ENCODE measurements at regions not wholly inside any gene's neighbourhood (a gene's known extent, or its start where the extent isn't known, plus 50 kb on each side); places are given as distances from the start of the nearest gene placed in this dataset.

DNA sequence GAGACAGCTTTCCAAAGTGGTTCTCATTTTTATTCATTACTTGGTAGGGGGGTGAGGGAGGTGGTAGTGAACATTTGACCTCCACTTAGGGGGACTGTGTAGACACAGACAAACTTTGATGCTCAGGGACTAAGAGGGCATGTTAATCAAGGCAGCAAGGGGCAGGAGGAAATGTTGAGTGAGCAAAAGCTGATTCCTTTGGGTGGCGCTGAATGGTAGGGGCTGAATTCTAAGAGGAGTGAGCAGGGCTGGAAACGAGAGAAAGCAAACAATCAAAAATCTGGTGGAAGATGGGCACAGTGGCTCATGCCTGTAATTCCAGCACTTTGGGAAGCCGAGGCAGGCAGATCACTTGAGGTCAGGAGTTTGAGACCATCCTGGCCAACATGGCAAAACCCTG lies 164.8 kb upstream of the BDNF start:
- TF ChIP-seq, protein P1, sequence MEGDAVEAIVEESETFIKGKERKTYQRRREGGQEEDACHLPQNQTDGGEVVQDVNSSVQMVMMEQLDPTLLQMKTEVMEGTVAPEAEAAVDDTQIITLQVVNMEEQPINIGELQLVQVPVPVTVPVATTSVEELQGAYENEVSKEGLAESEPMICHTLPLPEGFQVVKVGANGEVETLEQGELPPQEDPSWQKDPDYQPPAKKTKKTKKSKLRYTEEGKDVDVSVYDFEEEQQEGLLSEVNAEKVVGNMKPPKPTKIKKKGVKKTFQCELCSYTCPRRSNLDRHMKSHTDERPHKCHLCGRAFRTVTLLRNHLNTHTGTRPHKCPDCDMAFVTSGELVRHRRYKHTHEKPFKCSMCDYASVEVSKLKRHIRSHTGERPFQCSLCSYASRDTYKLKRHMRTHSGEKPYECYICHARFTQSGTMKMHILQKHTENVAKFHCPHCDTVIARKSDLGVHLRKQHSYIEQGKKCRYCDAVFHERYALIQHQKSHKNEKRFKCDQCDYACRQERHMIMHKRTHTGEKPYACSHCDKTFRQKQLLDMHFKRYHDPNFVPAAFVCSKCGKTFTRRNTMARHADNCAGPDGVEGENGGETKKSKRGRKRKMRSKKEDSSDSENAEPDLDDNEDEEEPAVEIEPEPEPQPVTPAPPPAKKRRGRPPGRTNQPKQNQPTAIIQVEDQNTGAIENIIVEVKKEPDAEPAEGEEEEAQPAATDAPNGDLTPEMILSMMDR (IDR thresholded peaks at IDR 0.05; ENCODE audit: low read depth, low read length) = no peak
- TF ChIP-seq EZH2phosphoT487 (IDR thresholded peaks at IDR 0.05; ENCODE audit: low read depth) = no peak

All from OCI-LY3 (cell line).